Stimulated activated naive CD4-positive, alpha-beta T cell (primary cell): ENCODE measurements at regions not wholly inside any gene's neighbourhood (a gene's known extent, or its start where the extent isn't known, plus 50 kb on each side); places are given as distances from the start of the nearest gene placed in this dataset.
A peak's percentile ranks its signal among the peaks of the same experiment; 100 is the strongest.

ENCODE experiments used
- DNase-seq, 6 experiments: peaks; one replicate each; lab custom pipeline; 2025; lab: John Stamatoyannopoulos, UW

- no peak for DNase-seq
These were observed 101.0 kb upstream of the CASZ1 start for GRCh38 chr1:10897321-10897980.

- DNase-seq: no peak
These were observed 101.7 kb upstream of the CASZ1 start for GRCh38 chr1:10897981-10898728.

DNA sequence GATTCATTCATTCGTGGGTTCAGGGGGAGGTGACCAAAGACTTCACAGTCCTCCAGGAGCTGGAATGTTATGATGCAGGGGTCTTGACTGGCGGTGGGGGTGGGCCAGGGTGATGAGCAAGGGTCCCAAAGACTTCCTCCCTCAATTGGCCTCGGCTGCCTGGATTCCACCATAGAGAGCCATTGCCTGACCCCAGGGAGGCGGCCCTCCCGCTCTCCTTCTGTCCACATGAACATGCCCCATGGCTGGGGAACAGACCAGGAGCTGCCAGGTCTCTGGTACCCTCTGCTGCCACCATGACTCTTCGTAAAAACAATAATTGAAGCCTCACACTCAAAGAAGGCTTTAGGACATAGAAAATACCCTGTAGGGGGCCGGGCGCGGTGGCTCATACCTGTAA is 102.5 kb upstream of the CASZ1 start:
- no peak for DNase-seq

GRCh38 chr1:10899490-10900250 is 103.2 kb upstream of the CASZ1 start:
- DNase-seq: no peak

DNA sequence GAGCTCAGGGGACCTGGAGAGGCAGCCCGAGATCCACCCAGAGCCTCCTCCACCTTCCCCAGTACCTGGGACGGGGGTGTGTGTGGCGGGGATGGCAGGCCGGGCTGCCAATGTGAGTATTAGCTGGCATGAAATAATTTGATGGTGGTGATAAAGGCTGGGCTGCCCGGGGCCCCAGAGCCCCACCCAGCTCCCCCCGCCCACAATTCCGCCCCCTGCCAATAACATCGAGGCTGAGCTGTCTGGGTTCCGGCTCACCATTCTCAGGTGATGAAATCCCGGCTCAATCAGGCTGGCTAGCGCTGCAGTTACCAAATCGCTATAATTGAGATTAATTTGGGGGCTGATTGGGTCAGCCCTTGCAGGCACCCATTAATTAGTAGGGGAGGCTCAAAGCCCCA is 103.8 kb upstream of the CASZ1 start:
- DNase-seq: no peak

- no peak for DNase-seq
These were observed 104.2 kb upstream of the CASZ1 start for GRCh38 chr1:10900691-10901090.

GRCh38 chr1:10901091-10901890 is 104.8 kb upstream of the CASZ1 start:
- DNase-seq: no peak

DNA sequence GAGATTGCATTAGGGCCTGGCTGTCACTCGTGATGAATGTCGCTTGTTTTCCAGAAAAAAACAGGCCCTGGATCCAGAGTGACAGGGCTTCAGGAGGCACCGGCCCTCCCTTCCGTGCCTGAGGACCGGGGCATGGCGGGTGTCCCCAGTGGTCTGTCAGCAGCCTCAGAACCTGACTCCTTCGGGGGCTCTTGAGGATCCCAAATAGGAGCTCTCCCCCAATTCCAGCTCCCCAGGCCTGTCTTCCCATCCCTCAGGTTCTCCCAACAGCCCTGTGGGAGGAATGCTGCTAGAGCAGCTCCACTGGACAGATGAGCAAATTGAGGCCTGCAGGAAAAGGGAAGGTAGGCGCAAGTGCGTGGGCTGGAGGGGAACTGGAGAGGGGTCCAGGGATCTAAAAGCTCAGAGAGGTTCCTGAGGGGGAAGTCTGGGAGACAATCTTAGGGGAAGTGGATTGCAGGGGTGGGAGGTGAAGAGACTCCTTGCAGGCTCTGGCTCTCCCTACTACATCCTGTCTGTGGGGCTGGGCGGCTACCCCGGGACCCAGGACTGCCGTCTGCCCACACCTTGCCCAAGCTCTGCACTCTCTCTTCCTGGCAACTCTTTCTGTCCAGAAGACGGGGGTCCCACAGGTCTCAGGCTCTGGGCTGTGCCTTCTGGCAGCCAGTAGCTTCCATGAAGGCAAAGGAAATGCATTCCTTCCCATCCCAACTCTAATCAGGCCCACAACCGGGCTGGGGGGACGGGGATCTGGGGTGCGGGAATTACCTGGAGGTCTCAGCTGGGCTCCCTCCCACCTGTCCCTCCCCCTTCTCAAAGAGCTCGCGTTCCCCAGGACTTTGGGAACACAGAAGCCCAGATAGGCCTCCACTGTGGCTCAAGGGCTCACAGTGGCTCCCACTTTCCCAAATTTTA is 105.7 kb upstream of the CASZ1 start:
- DNase-seq: no peak

GRCh38 chr1:10903421-10903820 is 107.0 kb upstream of the CASZ1 start:
- no peak for DNase-seq

DNA sequence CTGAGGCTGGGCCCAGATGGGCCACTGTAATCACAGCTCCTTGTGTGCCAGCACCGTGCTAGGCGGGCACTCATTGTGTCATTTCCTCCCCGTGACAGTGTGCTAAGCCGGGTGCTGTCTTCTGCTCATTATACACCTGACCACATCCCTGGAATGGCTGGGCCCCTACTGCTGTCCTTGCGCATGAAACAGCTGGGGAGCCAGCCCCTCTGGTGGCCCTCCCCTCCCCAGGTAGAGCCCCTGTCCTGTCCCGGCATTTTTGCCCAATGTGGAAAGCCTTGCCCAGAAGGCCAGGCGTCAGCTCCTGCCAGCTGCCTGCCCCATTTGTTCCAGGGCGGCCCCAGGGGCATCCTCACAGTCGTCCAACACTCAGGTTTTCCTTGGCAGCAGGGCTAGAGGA is 107.4 kb upstream of the CASZ1 start:
- DNase-seq: peak in 1 of 6 experiments; percentile 17

GRCh38 chr1:10904396-10905358 is 107.8 kb upstream of the TARDBP start:
- peak in 3 of 6 experiments; percentile 22 to 51 (median 43) for DNase-seq

DNA sequence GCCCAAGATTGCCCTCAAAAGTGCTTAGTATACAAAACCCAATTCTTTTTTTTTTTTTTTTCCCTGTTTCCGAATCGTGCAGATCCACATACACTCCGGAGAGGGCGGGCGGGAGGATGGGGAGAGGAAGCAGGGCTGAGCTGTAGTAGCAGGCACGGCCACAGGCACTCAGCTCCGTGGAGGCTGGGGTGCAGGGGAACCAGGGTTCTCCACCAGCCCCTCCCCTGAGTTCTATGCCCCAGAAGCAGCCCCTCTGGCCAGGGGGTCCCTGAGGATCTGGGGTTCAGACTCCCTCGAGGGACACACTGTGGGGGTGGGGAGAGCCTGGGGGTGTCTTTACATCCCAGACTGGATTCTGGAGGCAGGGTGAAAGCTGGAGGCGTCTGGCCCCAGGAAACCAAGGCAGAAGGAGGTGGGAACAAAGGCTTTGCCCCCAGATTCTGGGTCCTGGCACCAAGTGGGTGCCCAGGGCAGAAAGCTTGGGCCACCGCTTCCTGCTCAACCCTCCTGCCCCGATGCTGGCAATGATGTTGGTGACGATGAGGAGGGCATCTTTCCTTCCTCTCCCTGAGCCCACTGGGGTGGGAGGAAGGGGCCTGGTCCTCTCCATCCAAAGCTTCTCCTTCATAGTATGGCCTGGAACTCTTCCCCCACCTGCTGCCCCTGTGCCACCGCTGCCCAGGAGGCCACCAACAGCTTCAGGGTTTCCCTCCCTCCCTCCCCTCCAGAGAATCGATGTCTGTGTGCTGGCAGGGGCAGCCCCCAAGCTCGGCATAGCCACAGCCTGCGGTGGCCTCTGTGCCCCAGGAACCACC is 106.4 kb upstream of the TARDBP start:
- no peak for DNase-seq

GRCh38 chr1:10906866-10907519 is 105.5 kb upstream of the TARDBP start:
- DNase-seq: no peak

DNA sequence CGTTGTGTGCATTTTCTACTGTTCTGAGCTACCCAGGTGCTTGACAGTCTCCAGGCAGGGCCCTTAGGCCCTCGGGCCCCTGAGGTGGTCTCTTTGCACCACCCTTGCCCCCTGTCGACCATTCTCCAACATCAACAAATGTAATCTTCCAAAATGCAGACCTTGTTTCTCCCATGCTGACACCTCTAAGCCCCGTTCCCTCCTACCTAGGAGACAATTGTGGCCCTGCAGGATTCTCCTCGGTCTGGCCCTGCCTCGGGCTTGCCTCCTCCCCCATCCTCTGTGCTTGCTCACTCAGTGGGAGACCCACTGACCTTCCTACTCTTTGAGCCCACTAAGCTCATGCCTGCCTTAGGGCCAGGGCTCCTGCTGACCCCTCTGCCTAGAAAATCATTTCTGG is 104.2 kb upstream of the TARDBP start:
- DNase-seq: no peak

GRCh38 chr1:10909697-10910680 is 102.5 kb upstream of the TARDBP start:
- DNase-seq: peak; percentile 40 to 74 (median 66)

DNA sequence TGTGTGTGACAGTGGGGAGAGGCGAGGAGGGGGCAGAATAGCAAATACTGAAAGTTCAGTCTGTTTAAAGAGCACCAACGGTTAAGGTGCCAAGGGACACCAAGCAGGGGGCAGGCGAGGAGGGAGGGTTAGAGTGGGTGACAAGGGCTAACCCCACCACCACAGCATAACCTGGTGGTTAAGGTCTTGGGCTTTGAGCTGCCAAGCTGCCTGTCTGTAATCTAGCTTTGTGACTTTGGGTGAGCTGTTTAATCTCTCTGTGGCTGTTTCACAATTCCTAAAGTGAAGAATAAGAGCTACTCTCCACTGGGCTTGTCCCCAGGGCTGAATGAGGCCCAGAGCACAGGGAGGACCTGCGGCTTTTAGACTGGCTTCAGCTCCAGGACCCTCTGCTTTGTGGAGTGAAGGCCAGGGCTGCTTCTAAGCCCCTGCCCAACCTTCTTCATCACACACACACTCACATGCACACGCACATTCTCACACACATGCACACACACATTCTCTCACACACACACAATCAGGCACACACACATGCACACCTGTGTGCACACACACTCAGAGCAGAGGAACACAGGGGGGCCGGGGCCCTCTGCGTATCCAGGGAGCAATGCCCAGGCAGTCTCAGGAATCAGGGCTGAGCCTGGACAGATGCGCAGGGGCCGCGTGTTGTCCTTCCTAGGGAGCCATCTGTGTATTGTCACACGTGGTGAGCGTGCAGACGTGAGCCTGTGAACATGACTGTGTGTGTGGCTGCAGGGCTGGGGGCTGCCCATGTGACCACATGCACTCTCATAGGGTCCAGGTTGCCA is 101.6 kb upstream of the TARDBP start:
- no peak for DNase-seq
